Lung microvascular endothelial cell (primary cell): ENCODE measurements at regions not wholly inside any gene's neighbourhood (a gene's known extent, or its start where the extent isn't known, plus 50 kb on each side); places are given as distances from the start of the nearest gene placed in this dataset.

ENCODE experiments used
- DNase-seq, 2 donors: peaks; one replicate each; pipeline versions ENCODE4 v3.0.0 to v3.0.0-alpha.2; 2010; ENCODE audit warnings: low read depth in 2 of 2

DNA sequence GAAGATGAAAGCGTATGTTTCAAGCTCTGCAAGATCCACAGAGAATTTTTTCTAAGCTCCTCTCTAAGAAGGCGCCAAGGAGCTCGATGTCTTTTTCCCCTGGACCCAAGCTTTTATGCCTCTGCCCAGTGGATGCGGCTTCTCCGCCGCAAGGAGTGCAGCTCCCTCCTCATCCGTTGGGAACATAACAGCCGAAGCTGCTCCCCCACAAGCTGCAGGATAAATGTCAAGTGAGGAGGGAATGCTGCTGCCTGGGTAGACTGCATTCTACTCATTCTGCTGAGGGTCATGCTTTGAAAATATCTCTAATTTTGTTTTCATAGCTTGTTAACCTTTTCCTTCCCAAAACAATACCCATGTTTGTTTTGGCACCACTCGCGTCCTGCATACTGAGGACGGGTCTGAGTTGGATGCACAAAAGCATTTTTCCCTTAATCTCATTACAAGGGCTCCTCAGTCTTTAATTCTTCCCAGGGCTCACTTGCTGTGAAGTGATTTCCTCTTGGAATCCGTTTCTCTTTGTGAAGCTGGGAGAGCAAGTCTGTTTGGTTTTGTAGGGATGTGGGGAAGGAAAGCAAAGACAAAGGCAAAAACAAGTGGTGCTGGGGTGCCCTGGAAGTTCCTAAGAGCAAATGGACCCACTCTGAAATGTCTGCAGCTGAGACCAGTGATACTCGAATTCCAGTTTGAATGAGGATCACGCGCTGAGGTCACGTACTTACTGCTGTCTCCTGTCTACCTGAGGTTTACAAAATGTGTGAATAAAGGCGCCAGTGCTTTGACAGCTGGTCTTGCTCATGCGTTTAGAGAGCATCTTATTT lies 134.0 kb upstream of the IRF2BP2 start:
- DNase-seq, result peak; percentile 72 to 96

DNA sequence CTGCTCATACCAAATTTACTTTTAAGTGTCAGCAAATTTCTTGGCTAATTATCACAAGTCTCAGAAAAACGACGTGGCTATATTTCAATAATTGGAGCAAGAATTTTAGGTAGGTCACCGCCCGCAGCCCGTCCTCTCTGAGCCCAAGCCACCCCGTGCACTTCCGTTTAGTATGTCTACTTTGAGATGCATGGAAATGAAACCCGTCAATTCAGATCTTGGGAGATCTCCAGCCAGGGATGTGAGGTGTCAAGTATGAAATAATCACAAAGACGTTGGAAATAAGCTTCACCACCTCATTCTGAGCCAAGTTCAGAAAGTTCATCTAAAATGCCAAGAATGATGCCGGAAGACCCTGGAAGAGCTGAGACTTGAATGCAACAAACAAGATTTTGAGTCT lies 132.6 kb upstream of the IRF2BP2 start:
- no peak for DNase-seq

DNA sequence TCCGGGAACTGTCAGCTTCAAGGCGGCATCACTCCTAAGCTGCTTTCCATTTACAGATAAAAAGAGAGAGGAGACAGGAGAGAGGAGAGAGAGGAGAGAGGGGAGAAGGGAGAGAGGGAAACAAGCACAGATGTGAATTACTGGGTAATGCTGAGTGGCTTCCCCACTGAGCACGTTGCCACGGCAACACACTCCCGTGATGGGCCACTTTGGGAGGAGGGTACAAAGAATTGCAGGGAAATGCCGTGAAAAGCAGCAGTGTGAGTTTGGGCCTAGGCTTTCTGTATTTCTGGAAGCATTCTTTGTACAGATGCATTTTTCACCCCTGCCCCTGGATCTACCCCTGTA lies 128.0 kb upstream of the IRF2BP2 start:
- DNase-seq, result no peak

DNA sequence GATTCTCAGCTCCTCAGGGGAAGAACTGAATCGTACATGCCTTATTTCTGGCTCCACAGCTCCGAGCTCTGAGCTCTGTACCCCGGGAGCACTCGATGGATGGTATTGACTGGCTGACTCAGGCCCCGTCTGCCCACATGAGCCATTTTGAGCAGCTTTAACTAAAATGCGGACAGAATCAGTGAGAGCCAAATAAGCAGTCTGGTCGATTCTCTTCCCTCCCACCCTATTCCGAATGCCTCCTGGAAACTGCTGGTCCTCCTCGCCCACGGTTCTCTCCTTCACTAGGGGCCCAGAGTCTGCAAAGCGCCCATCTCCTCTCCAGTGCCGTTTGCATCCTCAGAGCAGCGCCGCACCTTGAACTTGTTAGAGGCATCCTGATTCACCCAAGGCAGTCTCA lies 125.9 kb upstream of the IRF2BP2 start:
- DNase-seq, result no peak

DNA sequence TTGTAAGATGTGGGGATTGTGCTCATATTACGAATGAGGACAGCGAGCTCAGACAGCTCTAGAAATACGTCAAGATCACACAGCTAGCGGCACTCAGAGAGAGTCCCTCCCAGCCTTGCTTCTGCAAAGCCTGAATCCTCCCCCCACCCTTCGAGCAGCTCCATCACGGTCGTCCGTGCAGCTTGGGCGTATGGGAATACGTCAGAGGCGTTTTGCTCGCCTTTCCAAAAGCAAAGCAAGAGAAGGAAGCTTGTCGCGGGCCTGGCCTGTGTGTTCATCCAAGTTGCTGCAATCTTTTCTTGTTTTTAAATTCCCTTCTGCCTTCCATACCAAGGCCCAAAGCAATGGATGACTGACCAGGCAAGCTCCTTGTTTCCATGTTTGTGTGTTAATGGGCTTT lies 125.5 kb upstream of the IRF2BP2 start:
- DNase-seq, result no peak

DNA sequence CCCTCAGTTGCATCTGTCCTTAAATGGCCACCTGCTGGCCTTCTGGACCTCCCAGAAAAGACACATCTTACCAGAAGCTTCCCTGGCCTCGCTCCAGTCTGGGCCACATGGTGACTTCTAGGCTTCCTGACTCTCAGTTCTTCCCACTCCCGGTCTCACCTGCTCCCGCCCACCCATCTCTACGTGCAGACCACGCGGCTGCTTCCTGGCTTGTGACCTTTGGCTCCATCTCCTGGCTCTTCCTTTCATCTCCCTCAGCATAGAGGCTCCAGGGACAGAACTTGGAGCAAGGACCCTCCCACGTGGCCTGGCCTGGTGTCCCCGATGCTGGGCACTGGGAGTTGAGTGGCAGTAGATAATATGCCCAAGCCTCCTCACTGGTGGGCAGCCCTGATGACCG lies 124.9 kb upstream of the IRF2BP2 start:
- no peak for DNase-seq

DNA sequence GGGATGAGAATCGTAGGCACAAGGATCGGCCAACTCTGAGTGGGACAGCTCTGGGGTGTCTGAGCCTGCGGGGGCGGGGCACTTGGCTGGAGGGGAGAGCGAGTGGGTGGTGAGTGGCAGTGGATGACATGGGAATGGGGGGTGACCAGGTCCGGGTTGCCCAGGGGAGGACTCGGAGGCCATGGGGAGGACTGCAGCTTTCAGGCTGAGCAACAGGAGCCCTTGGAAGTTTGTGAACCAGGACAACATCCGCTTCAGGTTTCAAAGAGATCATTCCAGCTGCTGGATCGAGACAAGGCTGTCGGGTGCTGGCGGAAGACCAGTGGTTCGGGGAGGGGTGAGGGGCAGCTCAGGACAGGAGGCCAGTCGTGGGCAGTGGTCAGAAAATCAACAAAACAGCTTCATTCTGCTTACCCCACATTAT lies 124.4 kb upstream of the IRF2BP2 start:
- DNase-seq, result no peak

DNA sequence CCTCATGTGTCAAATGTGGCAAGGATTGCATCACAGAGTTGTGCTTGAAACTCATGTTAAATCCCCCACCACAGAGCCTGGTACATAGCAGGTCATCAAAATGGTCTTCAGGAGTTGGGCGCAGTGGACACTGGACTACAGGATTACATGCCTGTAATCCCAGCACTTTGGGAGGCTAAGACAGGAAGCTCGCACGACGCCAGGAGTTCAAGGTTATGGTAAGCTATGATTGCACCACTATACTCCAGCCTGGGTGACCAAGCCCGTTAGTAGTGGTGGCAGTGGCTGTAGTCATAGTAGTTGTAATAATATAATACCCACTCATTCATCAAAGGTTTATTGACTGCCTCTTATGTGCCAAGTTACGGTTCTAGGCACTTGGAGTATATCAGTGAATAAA lies 123.4 kb upstream of the IRF2BP2 start:
- no peak for DNase-seq

DNA sequence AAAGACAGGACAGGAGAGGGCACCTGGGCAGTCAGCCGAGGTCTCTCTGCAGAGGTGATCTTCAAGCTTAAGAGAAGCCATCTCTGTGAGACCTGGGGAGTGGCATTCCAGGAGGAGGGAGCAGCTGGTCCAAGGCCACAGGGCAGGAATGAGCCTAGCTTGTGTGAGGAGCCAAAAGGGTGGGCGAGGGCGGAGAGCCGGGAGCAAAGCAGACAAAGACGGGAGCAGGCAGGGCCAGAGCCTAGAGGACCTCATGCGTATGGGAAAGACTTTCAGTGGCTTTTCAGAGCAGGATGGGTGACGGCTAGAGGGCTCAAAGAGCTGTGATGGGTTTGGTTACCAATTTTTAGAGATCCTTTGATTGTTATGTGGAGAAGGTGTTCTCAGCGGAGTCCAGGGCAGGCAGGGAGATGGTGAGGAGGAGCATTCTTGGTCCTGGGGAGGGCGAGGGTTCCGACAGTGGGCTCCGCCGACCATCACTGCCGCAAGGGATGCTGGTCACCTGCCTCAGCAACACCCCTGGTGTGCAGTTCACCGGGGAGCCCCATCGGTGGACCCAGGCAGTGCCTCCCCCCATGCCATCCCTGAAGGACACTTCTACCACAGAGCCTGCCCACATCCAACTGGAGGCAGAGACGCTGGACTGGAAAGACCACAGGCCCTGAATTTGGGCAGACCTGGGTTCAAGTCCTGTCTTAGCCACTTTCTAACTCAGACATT lies 122.9 kb upstream of the IRF2BP2 start:
- DNase-seq, result no peak

DNA sequence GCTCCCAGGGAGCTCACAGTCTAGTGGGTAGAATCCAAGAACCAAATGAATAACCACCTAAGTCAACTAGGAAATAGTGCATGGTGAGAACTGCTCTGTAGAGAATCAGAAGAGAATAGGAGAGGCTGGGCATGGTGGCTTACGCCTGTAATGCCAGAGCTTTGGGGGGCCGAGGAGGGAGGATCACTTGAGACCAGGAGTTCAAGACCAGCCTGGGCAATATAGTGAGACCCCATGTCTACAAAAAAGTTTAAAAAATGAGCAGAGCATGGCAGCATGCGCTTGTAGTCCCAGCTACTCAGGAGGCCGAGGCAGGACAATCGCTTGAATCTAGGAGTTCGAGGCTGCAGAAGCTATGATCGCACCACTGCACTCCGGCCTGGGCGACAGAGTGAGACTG lies 122.3 kb upstream of the IRF2BP2 start:
- DNase-seq, result no peak

DNA sequence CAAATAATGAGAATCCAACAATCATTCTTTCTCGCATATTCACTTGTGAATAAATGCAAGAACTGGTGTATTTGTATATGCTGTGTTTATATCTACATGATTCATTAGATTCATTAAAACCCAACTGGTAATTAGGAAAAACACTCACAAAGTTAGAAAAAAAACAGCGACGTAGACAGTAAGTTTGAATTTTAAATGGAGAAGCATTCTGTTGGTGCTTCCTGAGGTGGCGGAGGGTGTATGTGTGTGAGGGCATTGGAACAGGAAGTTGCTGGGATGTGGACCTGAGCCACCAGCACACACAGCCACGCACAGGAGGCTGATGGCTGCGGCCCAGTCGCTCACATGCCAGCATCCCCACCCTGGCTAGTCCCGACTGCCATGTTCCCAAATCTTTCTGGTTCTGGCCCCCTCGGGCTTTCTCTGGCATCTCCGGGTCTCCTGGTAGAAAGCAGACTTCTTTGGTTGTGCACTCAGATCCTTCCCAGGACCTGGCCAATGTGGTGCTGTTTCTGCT lies 121.6 kb upstream of the IRF2BP2 start:
- peak; percentile 71 to 85 for DNase-seq

DNA sequence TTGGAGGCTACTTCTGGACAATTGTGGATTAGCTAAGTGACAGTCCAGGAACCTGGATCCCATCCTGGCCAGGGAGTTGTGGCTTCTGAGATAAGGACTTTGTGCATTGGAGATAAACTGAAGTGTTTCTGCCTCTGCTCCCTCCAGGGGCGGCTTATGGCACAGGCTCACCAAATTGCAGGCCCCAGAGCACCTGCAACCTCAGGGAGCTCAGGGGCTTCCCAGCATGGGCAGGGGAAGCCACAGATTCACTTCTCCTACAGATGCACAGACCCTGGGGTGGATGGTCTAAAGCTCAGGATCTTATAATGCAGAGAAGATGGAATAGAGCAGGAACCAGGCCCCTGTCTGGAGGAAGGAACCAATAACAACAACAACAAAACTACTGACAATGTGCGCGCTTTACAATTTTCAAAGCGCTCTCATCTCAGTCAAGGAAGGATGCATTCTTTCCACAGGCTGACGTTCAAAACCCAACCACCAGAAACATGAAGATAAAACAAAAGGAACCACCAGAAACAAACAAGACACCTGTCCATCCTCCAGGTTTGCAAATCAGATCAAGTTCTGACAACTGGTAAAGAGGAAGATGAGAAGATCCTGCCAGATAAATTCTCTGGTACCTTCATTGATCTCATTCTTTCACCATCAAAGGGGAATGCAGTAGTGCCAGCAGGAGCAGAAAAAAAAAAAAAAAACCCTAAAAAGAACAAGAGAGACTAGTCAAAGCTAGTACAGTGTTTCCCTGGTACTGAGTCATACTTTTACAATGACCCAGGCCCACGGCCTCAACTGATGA lies 121.0 kb upstream of the IRF2BP2 start:
- DNase-seq, result peak; percentile 53 to 83

DNA sequence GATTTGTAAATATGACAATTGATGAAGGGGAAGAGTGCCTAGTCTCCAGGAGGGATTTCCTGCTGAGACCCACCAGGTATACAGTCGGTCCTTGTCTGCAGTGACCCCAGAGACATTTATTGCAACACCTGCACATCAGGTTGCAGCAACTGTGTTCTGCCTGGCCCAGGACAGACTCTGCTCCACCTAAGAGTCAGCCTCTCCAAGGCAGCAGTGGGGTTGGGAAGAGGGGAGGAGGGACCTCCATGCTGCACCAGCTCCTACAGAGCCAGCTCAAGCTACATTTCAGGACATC lies 120.4 kb upstream of the IRF2BP2 start:
- no peak for DNase-seq

DNA sequence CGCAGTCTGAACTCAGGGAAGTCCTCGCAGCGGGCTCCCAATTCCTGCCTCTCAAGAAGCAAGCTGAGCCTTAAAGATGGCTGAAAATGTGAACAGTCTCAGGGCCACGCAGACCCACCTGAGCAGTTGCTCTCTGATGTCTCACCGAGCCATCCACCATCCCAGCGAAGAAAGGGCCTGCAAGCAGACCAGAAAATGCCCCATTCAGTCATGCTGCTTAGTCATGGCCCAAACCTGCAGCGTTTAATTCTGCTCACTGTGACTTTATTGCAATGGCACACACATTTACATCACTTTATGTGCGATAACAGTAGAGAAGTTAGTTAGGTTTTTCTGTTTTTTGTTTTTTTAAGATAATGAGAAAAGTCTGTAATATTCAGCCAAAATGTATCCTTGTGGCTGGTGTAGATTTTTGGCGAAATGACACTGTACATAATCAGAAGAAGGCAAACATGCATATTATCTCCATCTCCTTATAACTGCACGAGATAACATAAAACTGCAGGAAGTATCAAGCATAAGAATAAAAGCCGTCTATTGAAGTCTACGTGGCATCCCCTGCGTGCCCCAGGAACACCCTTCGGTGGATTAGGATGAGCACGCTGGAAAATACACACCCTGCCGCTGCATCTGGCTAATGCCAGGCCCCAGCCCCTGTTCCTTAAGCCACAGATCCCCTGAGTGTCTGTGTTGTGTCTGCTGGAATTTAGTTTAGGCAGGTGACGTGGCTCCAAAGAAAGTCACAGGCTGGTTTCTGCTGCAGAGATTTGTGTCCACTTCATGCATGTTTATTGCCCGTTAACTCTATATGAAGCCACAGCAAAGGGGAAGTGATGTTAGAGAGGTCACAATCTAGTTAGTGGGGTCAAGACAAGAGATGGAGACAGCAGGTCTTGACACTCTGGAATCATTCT lies 119.8 kb upstream of the IRF2BP2 start:
- DNase-seq, result no peak

DNA sequence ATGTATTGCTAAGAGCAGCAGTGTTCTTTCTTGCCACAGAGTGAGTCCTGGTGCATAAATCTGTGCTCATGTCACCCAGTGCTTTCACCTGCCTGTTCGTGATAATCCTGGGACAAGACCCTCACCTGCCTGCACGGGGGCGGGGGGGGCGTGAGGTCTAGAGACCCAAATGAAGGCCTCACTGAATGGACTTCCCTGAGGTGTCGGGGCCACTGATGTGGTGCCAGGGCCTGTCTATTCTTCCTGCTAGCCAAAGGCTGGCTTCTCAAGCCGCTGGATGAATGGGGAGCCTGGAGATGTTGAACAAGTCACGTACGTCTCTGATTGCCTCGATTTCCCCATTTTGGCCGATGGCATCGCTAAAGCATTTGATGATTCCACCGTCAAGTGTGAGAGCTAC lies 118.8 kb upstream of the IRF2BP2 start:
- DNase-seq, result no peak

DNA sequence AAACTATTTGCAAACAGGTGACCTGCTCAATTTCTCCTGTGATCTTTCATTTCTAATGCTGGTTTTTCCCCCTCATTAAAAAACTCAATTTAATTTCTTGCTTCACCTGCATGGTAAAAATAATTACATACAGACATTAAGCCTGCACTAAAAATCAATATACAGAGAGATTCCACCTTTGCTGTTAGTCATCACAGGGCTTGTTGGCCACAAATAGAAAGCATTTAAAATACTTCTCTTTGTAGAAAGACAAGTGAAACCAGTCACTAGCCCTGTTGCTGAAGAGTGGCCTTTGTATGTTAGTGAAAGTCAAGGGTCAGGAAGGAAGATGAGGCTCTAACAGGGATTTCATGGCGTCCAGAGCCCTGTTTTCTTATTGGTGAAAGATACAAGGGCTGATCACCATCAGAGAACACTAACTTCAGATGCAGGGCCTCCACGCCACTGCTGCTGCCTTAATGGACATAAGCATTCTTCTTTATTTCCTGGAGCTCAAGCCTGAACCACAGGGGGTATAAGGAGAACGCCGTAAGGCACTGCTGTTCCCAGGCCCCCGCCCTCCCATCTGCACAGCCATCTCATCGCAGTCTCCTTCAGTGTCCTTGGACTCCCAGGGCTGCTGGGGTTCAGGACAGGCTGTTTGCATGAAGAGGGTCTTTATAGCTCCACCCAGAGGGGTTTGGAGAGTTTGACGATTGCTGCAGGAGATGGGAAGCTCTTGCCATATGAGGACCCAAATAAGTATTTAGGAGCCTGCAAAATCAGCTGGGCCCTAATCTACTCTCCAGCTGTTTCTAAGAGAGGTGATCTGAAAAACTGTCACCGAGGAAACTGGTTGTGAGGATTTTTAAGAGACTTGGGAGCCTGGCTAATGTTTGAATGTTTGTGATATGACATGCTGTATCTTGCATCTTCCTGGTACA lies 117.3 kb upstream of the IRF2BP2 start:
- DNase-seq, result no peak

DNA sequence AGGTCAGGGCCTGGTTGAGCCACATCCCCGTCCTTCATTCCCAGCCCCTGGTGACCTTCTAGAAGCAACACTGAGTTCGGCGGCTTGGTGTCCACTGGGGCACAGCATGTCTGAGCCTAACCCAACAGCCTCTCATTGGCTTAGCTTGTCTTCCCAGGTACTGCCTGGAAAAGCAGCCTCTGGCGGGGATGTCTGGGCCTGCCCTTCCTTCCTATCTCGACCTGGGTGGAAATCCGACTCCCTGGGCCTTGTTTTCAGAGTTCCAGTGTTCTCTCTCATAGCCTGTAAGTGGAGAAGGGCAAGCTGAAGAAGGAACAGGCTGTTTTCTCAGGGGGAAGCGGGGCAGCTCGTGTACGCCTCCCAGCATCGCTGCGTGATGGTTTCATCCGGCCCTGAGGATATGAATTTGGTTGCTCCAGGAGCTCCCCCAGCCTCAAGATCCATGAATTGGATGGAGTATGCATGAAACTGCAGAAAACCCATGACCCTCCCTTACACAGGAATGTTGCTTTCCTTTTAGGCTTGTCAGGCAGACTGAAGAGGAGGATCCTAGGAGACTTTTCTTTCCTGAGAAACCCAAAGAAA lies 116.5 kb upstream of the IRF2BP2 start:
- peak; percentile 42 to 55 for DNase-seq

DNA sequence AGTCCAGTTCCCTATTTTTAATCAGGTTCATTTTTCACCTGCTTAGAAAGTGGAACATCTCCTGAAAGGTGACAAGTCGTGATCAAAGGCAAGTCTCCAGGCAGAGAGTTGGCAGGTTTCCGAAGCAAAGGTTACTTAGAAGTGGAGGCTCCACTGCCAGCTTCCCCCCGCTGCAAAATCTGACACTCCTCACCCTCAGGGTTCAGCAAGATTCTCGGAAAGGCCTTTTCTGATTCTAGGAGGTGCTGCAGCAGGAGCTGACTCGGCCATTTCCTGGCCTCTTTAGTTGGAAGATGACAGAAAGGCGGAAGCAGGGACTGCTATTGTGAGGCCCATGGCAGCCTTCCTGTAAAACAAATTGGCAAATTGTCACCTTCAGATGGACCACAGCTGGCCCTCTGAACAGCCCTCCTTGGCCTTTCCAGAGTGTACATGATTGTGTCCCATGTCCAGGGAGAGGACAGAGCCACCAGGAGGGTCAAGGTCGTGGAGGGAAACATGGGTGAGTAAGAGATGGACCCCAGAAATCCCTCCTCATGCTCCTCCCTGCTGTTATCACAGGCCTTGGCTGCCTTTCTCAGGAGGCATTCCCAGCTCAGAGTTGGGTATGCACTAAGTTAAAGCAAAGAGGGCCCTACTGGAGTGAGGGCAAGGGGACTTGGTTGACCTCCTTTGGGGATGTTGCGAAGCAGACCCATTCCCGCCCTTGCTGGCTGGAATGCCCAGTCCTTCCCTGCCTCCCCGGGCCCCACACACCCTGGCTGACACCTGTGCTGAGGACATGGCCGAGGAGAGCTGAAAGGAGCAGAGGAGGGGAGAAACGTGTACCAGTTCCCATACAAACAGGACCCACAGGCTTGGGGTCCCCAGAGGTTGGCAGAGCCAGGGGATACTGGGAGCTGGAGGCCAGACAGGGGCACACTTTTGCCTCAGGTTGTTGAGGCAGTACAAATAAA lies 115.5 kb upstream of the IRF2BP2 start:
- peak; percentile 69 to 70 for DNase-seq
